Heart left ventricle (tissue), 16 donors: ENCODE measurements at regions not wholly inside any gene's neighbourhood (a gene's known extent, or its start where the extent isn't known, plus 50 kb on each side); places are given as distances from the start of the nearest gene placed in this dataset.

Source experiments
- ATAC-seq, 4 donors: fragments of 200-7000 bp; cut with Tn5 transposase; one replicate each; pipeline ENCODE4 v1.9.1; 2020 to 2022; ENCODE audit warnings: moderate library complexity in 4 of 4, mild to moderate bottlenecking in 3 of 4, moderate number of reproducible peaks in 1 of 4
- DNase-seq, 5 donors: peaks; one replicate each; pipeline ENCODE4 v3.0.0-alpha.2; 2020
- H3K27ac ChIP-seq, 12 donors: fragments of 200-600 bp; sonication (generic) in 4 of 12; one replicate each; pipeline versions ENCODE4 v1.5.0 to v1.8.0; 2016 to 2022; ENCODE audit warnings: mild to moderate bottlenecking in 2 of 12
- H3K27me3 ChIP-seq, 9 donors: fragments of 200-600 bp; sonication (generic) in 2 of 9; one replicate each; pipeline versions ENCODE4 v1.5.1 to v1.8.0; 2016 to 2022; ENCODE audit warnings: mild to moderate bottlenecking in 3 of 9
- H3K36me3 ChIP-seq, 9 donors: fragments of 200-600 bp; sonication (generic) in 2 of 9; one replicate each; pipeline versions ENCODE4 v1.5.0 to v1.8.0; 2018 to 2022; ENCODE audit warnings: mild to moderate bottlenecking in 2 of 9
- H3K4me1 ChIP-seq, 12 donors: fragments of 200-600 bp; sonication (generic) in 4 of 12; one replicate each; pipeline versions ENCODE4 v1.5.0 to v1.8.0; 2016 to 2022; ENCODE audit warnings: mild to moderate bottlenecking in 3 of 12
- H3K4me3 ChIP-seq, 12 donors: fragments of 200-600 bp; sonication (generic) in 4 of 12; one replicate each; pipeline versions ENCODE4 v1.5.0 to v1.8.0; 2017 to 2022; ENCODE audit warnings: mild to moderate bottlenecking in 9 of 12, moderate library complexity in 4 of 12
- H3K9me3 ChIP-seq, 12 donors: fragments of 200-600 bp; sonication (generic) in 4 of 12; one replicate each; pipeline versions ENCODE4 v1.5.0 to v1.8.0; 2016 to 2022; ENCODE audit warnings: mild to moderate bottlenecking in 1 of 12
- POLR2A ChIP-seq, 2 donors: fragments of 450-650 bp; IDR thresholded peaks; one replicate each; pipeline ENCODE4 v1.6.1; 2017; ENCODE audit warnings: antibody characterized with exemption in 2 of 2, mild to moderate bottlenecking in 2 of 2, moderate library complexity in 2 of 2
- WGBS, 4 donors: extraction: QIAGEN DNeasy Blood & Tissue Kit in 2 of 4; methylation state at CpG; one replicate each; pipeline versions ENCODE4 v1.1.5 to v1.1.7; 2013 to 2018; 5-methylcytosine and 5-hydroxymethylcytosine counted together
- intact Hi-C, 10 donors: fragments of 100-400 bp; cut with DNase I; formaldehyde crosslinking; loops; one replicate each; pipeline versions ENCODE4 v1.11.1 to v1.14.2; 2022
- TF ChIP-seq, protein P1 (sequence below), 12 donors: fragments of 200-600 bp; sonication (generic) in 4 of 12; IDR thresholded peaks; one replicate each; pipeline versions ENCODE4 v1.5.0 to v1.8.0; 2018 to 2022; ENCODE audit warnings: antibody characterized with exemption in 12 of 12, mild to moderate bottlenecking in 5 of 12
- donor health status: ischemic (EF 13 %, LVEDD 7.1; RV severe dilation, severe dysfunction).
- donor health status: healthy with polysubstance abuse.
- donor health status: DM: no; HTN: yes; CAD: no.
- donor health status: DM: no; HTN: no; CAD: no.
- donor health status: ischemic (EF 25% LVEDD 6.9; RV normal size, moderate dysfunction).
- donor health status: ischemic (EF 25% LVEDD 5.7; RV mildly dilated, moderate dysfunction).
- donor health status: healthy.
- donor health status: DM: yes; HTN: yes; CAD: no.
- donor health status: ischemic (EF 35%, LVEDD 5.7; RV mildly dilated, moderate dysfunction).
- donor health status: nonischemic (EF 11% LVEDD 7.7; RV severe dilation, severe dysfunction).
- donor health status: DM: yes; HTN: yes; CAD: no.
- donor health status: PGD.
- donor health status: ischemic (EF 29% LVEDD 5.4; RV normal size, mild dysfunction).
- donor health status: nonischemic (EF 23%, LVEDD 6.1; RV moderate dilation, normal function).

DNA sequence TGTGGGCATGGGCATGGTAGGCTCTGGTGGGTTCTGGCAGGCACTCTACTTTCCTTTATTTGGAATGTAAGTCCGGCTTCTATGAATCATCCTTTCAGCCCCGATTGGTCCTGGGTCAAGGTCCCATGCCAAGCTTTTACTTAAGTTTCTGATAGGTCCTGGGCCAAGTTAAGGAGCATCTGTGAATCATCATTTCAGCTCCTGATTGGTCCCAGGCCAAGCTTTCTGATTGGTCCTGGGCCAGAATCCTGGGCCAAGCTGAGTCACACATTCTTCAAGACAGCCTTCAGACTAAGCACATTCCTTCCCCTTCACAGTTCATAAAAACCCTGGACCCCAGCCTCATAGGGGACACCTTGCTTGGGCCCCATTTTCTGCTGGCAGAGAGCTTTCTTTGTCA is 231.0 kb upstream of the EYS start:
- Histone ChIP-seq H3K9me3 (peaks cover 0 to 16% (median 0%) of the 10 kb centered on the region in 12 donors), H3K27ac (no peak overlapping the region), H3K27me3 (no peaks in the 10 kb centered on the region), H3K4me1 (no peaks in the 10 kb centered on the region), H3K4me3 (no peak overlapping the region), H3K36me3 (no peaks in the 10 kb centered on the region)
- TF ChIP-seq POLR2A (IDR thresholded peaks at IDR 0.05), result no peak
- TF ChIP-seq, protein P1, sequence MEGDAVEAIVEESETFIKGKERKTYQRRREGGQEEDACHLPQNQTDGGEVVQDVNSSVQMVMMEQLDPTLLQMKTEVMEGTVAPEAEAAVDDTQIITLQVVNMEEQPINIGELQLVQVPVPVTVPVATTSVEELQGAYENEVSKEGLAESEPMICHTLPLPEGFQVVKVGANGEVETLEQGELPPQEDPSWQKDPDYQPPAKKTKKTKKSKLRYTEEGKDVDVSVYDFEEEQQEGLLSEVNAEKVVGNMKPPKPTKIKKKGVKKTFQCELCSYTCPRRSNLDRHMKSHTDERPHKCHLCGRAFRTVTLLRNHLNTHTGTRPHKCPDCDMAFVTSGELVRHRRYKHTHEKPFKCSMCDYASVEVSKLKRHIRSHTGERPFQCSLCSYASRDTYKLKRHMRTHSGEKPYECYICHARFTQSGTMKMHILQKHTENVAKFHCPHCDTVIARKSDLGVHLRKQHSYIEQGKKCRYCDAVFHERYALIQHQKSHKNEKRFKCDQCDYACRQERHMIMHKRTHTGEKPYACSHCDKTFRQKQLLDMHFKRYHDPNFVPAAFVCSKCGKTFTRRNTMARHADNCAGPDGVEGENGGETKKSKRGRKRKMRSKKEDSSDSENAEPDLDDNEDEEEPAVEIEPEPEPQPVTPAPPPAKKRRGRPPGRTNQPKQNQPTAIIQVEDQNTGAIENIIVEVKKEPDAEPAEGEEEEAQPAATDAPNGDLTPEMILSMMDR (IDR thresholded peaks at IDR 0.05), result no peak
- WGBS, 4 donors, result 60 to 85% (median 63%) methylated on average over 2 of the region's 2 CpGs
- no peak for ATAC-seq
- peak in 1 of 5 donors; percentile 37 for DNase-seq
- intact Hi-C loops, result no loop called here

DNA sequence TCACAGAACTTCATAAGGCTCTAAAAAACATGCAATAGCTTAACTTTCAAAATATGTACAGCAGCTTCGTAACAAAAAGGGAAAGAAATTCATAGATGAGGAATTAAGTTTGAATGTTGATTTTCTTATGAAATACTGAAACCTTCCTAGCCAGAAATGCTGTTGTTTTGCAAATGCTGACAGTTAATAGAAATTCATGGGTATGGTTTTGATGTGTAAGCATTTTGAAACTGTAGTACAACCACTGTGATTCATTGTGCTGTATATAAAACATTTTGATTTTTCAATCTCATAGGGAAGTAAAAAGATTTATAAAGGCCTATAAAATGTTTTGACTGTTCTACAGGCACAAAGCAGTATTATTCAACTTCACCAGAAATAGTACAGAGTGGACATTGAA is 228.4 kb upstream of the EYS start:
- 83 to 95% (median 90%) methylated on average over 1 of the region's 1 CpG for WGBS, 4 donors
- Histone ChIP-seq H3K27me3 (no peaks in the 10 kb centered on the region), H3K4me3 (no peak overlapping the region), H3K36me3 (no peaks in the 10 kb centered on the region), H3K9me3 (peaks cover 0 to 16% (median 0%) of the 10 kb centered on the region in 12 donors), H3K4me1 (no peaks in the 10 kb centered on the region), H3K27ac (no peak overlapping the region)
- DNase-seq, result no peak
- ATAC-seq, result no peak
- intact Hi-C loops, result no loop called here
- TF ChIP-seq POLR2A (IDR thresholded peaks at IDR 0.05), result no peak
- TF ChIP-seq, protein P1 (IDR thresholded peaks at IDR 0.05), result no peak

DNA sequence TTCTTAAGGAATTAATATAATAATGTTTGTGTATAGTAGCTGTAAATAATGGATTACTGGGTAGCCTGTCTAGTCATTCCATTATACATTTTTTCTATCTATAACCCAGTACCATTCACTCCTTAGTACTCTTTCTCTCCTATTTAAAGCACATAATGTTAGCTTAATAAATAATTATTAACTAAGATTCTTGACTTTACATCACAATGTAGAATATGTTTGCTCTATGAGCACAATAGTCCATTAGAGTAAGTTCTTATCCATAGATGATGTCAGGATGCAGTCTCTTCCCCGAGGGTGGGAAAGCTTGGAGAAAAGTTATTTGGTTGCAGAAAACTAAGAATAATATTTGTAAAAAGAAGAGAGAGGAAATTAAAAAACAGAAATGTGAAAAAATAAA is 226.4 kb upstream of the EYS start:
- ATAC-seq (no peak), DNase-seq (no peak)
- intact Hi-C loops, result no loop called here
- Histone ChIP-seq H3K9me3 (peaks cover 0 to 16% (median 0%) of the 10 kb centered on the region in 12 donors), H3K4me3 (no peak overlapping the region), H3K4me1 (no peaks in the 10 kb centered on the region), H3K27ac (no peak overlapping the region), H3K36me3 (no peaks in the 10 kb centered on the region), H3K27me3 (no peaks in the 10 kb centered on the region)
- 63 to 77% (median 66%) methylated on average over 1 of the region's 1 CpG for WGBS, 4 donors
- TF ChIP-seq POLR2A (IDR thresholded peaks at IDR 0.05), result no peak
- TF ChIP-seq, protein P1 (IDR thresholded peaks at IDR 0.05), result no peak

DNA sequence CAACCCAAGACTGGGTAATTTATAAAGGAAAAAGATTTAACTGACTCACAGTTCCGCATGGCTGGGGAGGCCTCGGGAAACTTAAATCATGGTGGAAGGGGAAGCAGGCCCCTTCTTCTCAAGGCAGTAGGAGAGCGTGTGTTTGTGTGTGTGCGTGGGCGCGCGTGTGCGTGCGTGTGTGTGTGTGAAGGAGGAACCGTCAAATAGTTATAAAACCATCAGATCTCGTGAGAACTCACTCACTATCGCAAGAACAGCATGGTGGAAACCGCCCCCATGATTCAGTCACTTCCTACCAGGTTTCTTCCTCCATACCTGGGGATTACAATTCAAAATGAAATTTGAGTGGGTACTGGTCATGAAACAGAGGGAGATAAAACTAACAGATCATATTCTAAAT is 220.1 kb upstream of the EYS start:
- TF ChIP-seq, protein P1 (IDR thresholded peaks at IDR 0.05), result no peak
- TF ChIP-seq POLR2A (IDR thresholded peaks at IDR 0.05), result no peak
- WGBS, 4 donors, result 94 to 96% (median 95%) methylated on average over 13 of the region's 13 CpGs
- DNase-seq (peak in 1 of 5 donors; percentile 26), ATAC-seq (no peak)
- intact Hi-C loops, result no loop called here
- no peaks in the 10 kb centered on the region for H3K27me3 ChIP-seq
- H3K36me3 ChIP-seq, result no peaks in the 10 kb centered on the region
- H3K4me1 ChIP-seq, result no peaks in the 10 kb centered on the region
- peaks cover 0 to 3% (median 0%) of the 10 kb centered on the region in 12 donors for H3K9me3 ChIP-seq
- no peak overlapping the region for H3K4me3 ChIP-seq
- H3K27ac ChIP-seq, result no peak overlapping the region
